GM21390 (cell line): ENCODE measurements at regions not wholly inside any gene's neighbourhood (a gene's known extent, or its start where the extent isn't known, plus 50 kb on each side); places are given as distances from the start of the nearest gene placed in this dataset.

Source experiments
- ATAC-seq: cut with Tn5 transposase; IDR thresholded peaks from one replicate; pipeline ENCODE4 v1.9.1; 2021; ENCODE audit not compliant: unreplicated experiment

- ATAC-seq = no peak
Observed at GRCh38 chr20:11118802-11119380, 445.1 kb upstream of the JAG1 start.

GRCh38 chr20:11119573-11119972 is 445.8 kb upstream of the JAG1 start:
- no peak for ATAC-seq

- no peak for ATAC-seq
Observed at GRCh38 chr20:11120431-11120830, 446.6 kb upstream of the JAG1 start.

GRCh38 chr20:11124849-11125505 is 451.2 kb upstream of the JAG1 start:
- ATAC-seq = no peak

GRCh38 chr20:11128220-11128718 is 454.5 kb upstream of the JAG1 start:
- no peak for ATAC-seq

GRCh38 chr20:11128721-11129120 is 454.9 kb upstream of the JAG1 start:
- no peak for ATAC-seq

GRCh38 chr20:11130554-11131166 is 456.9 kb upstream of the JAG1 start:
- no peak for ATAC-seq

- ATAC-seq = no peak
Observed at GRCh38 chr20:11132819-11133415, 459.1 kb upstream of the JAG1 start.

- no peak for ATAC-seq
Observed at GRCh38 chr20:11136691-11137090, 462.9 kb upstream of the JAG1 start.

GRCh38 chr20:11137688-11138087 is 463.9 kb upstream of the JAG1 start:
- no peak for ATAC-seq

GRCh38 chr20:11140359-11140758 is 466.6 kb upstream of the JAG1 start:
- no peak for ATAC-seq

- ATAC-seq = no peak
Observed at GRCh38 chr20:11143481-11143880, 469.7 kb upstream of the JAG1 start.

GRCh38 chr20:11144114-11144950 is 470.5 kb upstream of the JAG1 start:
- ATAC-seq = no peak

- no peak for ATAC-seq
Observed at GRCh38 chr20:11145616-11146015, 471.8 kb upstream of the JAG1 start.

- ATAC-seq = no peak
Observed at GRCh38 chr20:11153819-11154218, 480.0 kb upstream of the JAG1 start.

GRCh38 chr20:11155156-11155756 is 481.5 kb upstream of the JAG1 start:
- ATAC-seq = no peak

GRCh38 chr20:11156922-11157321 is 483.1 kb upstream of the JAG1 start:
- ATAC-seq = no peak

GRCh38 chr20:11158146-11158545 is 484.3 kb upstream of the JAG1 start:
- no peak for ATAC-seq

- no peak for ATAC-seq
Observed at GRCh38 chr20:11158589-11158988, 484.8 kb upstream of the JAG1 start.

- no peak for ATAC-seq
Observed at GRCh38 chr20:11159728-11160127, 485.9 kb upstream of the JAG1 start.
